ENCODE measurements at regions not wholly inside any gene's neighbourhood (a gene's known extent, or its start where the extent isn't known, plus 50 kb on each side); places are given as distances from the start of the nearest gene placed in this dataset.

DNA sequence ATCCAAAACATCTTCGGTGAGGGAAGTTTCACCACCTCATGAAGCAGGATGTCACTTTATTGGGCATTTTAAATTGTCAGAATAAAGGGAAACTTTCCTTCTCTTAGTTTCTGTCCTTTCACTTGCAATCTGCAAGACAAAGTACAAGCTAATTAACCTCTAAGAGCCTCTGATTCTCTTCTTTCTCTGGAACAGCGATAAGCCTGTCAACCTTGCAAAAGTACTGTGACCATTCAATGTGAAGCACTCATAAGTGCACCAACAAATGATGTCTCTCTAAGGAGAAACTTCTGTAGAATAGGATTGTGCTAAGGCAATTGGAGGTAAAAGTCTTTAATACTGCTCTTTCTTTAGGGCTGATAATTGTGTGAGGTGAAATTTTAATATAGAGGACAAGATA is 1622.3 kb downstream of the CDH8 start:
- WGBS (ENCODE audit: insufficient coverage, insufficient replicate concordance, low lambda C conversion rate, missing lambda C conversion rate), result 19% methylated on average over 2 of the region's 2 CpGs
- Histone ChIP-seq H3K9ac (ENCODE audit: control insufficient read depth, insufficient read depth, low read length) (no peak overlapping the region), H3K4me1 (ENCODE audit: control insufficient read depth, insufficient read depth, low read length) (no peaks in the 10 kb centered on the region), H3K9me3 (replicated peaks; ENCODE audit: control insufficient read depth, insufficient read depth, low read length) (no peaks in the 10 kb centered on the region; the same call in 2 of the 3 replicates), H3K4me3 (no peak overlapping the region), H3K36me3 (ENCODE audit: control insufficient read depth in 2 of 2, insufficient read depth in 2 of 2, low read length in 1 of 2) (no peaks in the 10 kb centered on the region), H2AFZ (ENCODE audit: control insufficient read depth, low read depth, low read length) (no peak overlapping the region), H4K20me1 (ENCODE audit: control insufficient read depth, insufficient read depth) (no peaks in the 10 kb centered on the region), H3K4me2 (ENCODE audit: control insufficient read depth, insufficient read depth) (no peak overlapping the region), H3K27me3 (replicated peaks in 1 of 2; ENCODE audit: control insufficient read depth in 2 of 2, insufficient read depth in 2 of 2, low read length in 1 of 2) (no peaks in the 10 kb centered on the region), H3K27ac (ENCODE audit: control insufficient read depth, insufficient read depth) (no peak overlapping the region), H3K79me2 (ENCODE audit: control insufficient read depth, insufficient read depth, low read length) (no peaks in the 10 kb centered on the region)
- POLR2A ChIA-PET, result no interaction called here
- no peak for TF ChIP-seq SPI1 (IDR thresholded peaks at IDR 0.05; ENCODE audit: borderline replicate concordance, insufficient read depth, low read depth, low read length)
- no peak for TF ChIP-seq CREM (IDR thresholded peaks at IDR 0.05; ENCODE audit: low read depth)
- TF ChIP-seq KAT2A (conservative IDR thresholded peaks at IDR 0.05; ENCODE audit: control insufficient read depth, low read depth, low read length), result no peak
- no peak for TF ChIP-seq ASH2L (IDR thresholded peaks at IDR 0.05; ENCODE audit: borderline replicate concordance, low read depth)
- TF ChIP-seq, protein P1, sequence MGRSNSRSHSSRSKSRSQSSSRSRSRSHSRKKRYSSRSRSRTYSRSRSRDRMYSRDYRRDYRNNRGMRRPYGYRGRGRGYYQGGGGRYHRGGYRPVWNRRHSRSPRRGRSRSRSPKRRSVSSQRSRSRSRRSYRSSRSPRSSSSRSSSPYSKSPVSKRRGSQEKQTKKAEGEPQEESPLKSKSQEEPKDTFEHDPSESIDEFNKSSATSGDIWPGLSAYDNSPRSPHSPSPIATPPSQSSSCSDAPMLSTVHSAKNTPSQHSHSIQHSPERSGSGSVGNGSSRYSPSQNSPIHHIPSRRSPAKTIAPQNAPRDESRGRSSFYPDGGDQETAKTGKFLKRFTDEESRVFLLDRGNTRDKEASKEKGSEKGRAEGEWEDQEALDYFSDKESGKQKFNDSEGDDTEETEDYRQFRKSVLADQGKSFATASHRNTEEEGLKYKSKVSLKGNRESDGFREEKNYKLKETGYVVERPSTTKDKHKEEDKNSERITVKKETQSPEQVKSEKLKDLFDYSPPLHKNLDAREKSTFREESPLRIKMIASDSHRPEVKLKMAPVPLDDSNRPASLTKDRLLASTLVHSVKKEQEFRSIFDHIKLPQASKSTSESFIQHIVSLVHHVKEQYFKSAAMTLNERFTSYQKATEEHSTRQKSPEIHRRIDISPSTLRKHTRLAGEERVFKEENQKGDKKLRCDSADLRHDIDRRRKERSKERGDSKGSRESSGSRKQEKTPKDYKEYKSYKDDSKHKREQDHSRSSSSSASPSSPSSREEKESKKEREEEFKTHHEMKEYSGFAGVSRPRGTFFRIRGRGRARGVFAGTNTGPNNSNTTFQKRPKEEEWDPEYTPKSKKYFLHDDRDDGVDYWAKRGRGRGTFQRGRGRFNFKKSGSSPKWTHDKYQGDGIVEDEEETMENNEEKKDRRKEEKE (IDR thresholded peaks at IDR 0.05), result no peak
- no peak for TF ChIP-seq NFIC (IDR thresholded peaks at IDR 0.05; ENCODE audit: low read depth, low read length)
- TF ChIP-seq ETV6 (conservative IDR thresholded peaks at IDR 0.05 in 1 of 2, IDR thresholded peaks at IDR 0.05 in 1 of 2; ENCODE audit: borderline replicate concordance in 1 of 2, low read depth in 1 of 2), result no peak
- TF ChIP-seq SUPT20H (IDR thresholded peaks at IDR 0.05; ENCODE audit: borderline replicate concordance, control insufficient read depth, low read depth, low read length), result no peak
- TF ChIP-seq ZSCAN29 (IDR thresholded peaks at IDR 0.05), result no peak
- FAIRE-seq (no peak), DNase-seq (ENCODE audit: low read depth, low spot score) (no peak), ATAC-seq (no peak)
- RAD21 ChIA-PET (ENCODE audit: unreplicated experiment), result no interaction called here
- BruUV-seq (replicated peaks), result no TSS peak
- intact Hi-C loops (cut with micrococcal nuclease; ENCODE audit: unreplicated experiment) (no loop called here), in situ Hi-C loops (cut with MboI) (no loop called here)
- SMC1A ChIA-PET (ENCODE audit: uncharacterized antibody, unreplicated experiment), result no interaction called here
- CTCF ChIA-PET, result no interaction called here
